ENCODE measurements at regions not wholly inside any gene's neighbourhood (a gene's known extent, or its start where the extent isn't known, plus 50 kb on each side); places are given as distances from the start of the nearest gene placed in this dataset.
"Not testable (repeated sequence)": the region's sequence is repeated elsewhere in the genome, so short reads cannot be mapped to it uniquely, and the experiment has no call there.

- no peak for DNase-seq (ENCODE audit: low spot score)
Measured at GRCh38 chr12:58419905-58420304, 478.5 kb downstream of the ATP23 start.

DNA sequence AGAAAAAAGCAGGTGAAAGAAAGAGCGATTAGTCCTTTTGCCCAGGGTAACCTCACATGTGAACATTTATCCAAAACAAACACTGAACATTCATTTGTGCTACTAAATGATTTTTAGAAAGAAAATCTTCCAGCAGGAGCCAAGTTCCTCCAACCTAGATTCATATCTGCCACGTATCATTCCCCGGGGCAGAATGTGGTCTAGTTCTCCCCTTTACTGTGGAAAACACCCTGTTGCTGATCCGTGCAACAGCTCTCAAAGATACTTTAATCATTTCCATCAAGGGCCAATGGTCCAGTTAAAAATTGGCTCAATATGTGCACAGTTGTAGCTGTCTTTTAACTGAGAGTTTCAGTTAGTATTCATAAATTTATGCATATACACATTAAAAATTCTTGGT lies 479.1 kb downstream of the ATP23 start:
- peak; percentile 10 for DNase-seq (ENCODE audit: low spot score)

DNA sequence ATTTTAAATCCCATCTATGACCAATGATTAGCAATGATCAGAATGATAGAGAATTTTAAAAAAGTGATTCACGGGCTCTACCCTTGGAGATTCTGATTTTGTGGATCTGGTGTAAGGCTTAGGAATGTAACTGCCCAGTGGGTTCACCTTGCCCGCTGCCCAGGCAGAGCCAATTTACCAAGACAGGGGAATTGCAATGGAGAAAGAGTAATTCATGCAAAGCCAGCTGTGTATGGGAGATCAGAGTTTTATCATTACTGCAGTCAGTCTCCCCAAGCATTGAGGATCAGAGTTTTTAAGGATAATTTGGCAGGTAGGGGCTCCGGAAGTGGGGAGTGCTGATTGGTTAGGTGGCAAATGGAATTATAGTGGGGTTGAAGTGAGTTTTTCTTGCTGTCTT lies 480.6 kb downstream of the ATP23 start:
- DNase-seq (ENCODE audit: low spot score): no peak

- no peak for DNase-seq (ENCODE audit: low spot score)
Measured at GRCh38 chr12:58424735-58425392, 483.5 kb downstream of the ATP23 start.

GRCh38 chr12:58425481-58426392 lies 484.4 kb downstream of the ATP23 start:
- DNase-seq (ENCODE audit: low spot score): no peak

- not testable (repeated sequence) for DNase-seq (ENCODE audit: low spot score)
Measured at GRCh38 chr12:58426437-58426836, 485.1 kb downstream of the ATP23 start.

DNA sequence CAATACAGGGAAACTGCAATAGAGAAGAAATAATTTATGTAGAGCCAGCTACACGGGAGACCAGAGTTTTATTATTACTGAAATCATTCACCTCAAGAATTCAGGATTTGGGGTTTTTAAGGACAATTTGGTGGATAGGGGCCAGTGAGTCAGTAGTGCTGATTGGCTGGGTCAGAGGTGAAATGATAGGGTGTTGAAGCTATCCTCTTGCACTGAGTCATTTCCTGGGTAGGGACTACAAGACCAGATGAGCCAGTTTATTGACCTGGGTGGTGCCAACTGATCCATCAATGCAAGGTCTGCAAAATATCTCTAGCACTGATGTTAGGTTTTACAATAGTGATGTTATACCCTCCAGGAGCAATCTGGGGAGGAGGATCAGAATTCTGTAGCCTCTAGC lies 486.3 kb downstream of the LRIG3 start:
- no peak for DNase-seq (ENCODE audit: low spot score)

GRCh38 chr12:58434726-58435125 lies 485.6 kb downstream of the LRIG3 start:
- DNase-seq (ENCODE audit: low spot score): no peak

GRCh38 chr12:58435647-58436046 lies 484.7 kb downstream of the LRIG3 start:
- no peak for DNase-seq (ENCODE audit: low spot score)

- DNase-seq (ENCODE audit: low spot score): no peak
Measured at GRCh38 chr12:58441483-58441882, 478.8 kb downstream of the LRIG3 start.

- peak; percentile 16 for DNase-seq (ENCODE audit: low spot score)
Measured at GRCh38 chr12:58443273-58443980, 476.9 kb downstream of the LRIG3 start.

DNA sequence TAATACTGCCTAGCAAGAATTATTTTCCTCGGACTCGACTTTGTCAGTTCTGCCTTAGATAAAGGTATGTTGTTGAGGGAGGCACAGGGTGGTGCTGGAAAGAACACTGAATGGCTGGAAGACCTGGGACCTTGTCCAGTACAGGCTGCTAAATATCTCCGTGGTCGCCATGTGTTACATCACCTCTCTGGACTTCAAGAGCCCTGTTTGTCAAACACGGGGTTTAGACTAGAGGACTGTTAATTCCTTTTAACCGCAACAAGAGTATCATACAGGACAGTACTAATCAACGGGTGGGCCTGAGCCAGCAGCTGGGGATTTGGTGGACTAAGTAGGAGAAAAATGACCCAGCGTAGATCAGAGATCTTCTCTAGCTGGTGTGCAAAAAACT lies 476.3 kb downstream of the LRIG3 start:
- no peak for DNase-seq (ENCODE audit: low spot score)

- no peak for DNase-seq (ENCODE audit: low spot score)
Measured at GRCh38 chr12:58450868-58451482, 469.3 kb downstream of the LRIG3 start.

DNA sequence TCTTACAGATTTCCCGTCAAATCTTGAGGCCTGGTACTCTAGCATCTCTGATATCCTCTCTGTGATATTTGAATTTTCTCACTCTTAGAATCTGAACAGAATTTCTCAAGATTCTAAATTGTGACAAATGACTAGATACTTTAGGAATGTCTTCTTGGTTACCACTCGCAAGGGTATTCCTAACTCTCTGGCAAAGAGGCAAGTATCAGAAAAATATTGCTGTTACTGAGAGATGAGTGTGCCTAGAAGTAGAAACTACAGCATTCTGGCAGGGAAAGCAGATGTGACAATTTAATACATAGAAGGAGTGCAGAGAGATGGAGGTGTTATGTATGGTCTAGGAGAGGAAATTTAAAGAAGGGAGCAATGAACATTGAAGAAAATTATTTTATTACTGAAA lies 467.8 kb downstream of the LRIG3 start:
- DNase-seq (ENCODE audit: low spot score): no peak

DNA sequence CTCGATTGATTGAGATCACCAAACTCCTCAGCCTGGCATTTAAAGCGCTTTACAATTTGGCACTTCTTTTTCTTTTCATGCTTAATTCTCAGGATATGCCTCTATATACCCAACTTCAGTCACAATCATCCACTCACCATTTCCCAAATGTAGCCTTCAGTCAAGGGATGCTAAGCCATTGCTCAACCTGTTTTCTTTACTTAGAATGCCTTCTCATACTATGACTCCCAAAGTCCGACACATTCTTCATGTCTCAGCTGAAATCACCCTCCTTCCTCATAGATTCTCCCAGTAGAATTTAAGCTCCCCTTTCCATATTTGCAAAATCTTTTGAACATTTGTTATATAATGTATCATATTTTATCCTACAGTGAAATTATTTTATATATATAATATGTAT lies 467.0 kb downstream of the LRIG3 start:
- no peak for DNase-seq (ENCODE audit: low spot score)

- DNase-seq (ENCODE audit: low spot score): no peak
Measured at GRCh38 chr12:58455136-58455535, 465.2 kb downstream of the LRIG3 start.

GRCh38 chr12:58458102-58458501 lies 462.2 kb downstream of the LRIG3 start:
- no peak for DNase-seq (ENCODE audit: low spot score)

DNA sequence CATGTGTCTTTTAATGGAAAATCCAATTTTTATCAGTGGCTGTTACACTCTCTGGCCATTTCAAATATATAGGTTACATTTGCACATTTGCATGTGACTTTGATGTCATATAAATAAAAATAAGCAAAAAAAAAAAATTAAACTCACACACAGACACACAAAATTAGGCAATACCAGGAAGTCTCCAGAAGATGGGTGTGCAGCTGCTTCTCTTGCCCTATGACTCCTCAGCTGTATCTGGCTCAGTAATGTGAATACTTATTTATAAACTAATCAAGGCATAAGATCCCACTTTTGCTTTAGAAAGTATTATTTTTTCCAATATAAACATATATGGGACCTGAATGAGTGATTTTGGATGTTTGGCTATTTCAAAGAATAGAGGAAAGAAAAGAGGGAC lies 461.1 kb downstream of the LRIG3 start:
- DNase-seq (ENCODE audit: low spot score): no peak

- no peak for DNase-seq (ENCODE audit: low spot score)
Measured at GRCh38 chr12:58463051-58463450, 457.3 kb downstream of the LRIG3 start.

- DNase-seq (ENCODE audit: low spot score): no peak
Measured at GRCh38 chr12:58465418-58465817, 454.9 kb downstream of the LRIG3 start.

GRCh38 chr12:58470266-58471010 lies 449.9 kb downstream of the LRIG3 start:
- DNase-seq (ENCODE audit: low spot score): no peak

DNA sequence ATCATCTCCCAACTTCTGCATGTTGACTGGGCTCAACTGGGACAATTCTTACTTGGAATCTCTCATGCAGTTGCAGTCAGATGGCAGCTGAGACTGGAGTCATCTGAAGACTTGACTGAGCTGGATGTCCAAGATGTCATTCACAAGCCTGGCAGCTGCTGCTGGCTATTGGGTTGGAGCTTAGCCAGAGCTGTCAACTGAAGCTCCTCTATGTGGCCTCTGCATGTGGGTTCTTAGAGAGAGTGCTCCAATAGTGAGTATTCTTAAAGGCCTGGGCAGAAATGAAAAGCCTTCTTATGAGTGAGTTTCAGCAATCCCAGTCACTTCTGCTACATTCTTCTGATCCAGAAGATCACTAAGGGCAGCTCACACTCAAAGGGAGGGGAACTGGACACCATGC lies 440.9 kb downstream of the LRIG3 start:
- DNase-seq (ENCODE audit: low spot score): no peak
